ENCODE measurements at regions not wholly inside any gene's neighbourhood (a gene's known extent, or its start where the extent isn't known, plus 50 kb on each side); places are given as distances from the start of the nearest gene placed in this dataset.

DNA sequence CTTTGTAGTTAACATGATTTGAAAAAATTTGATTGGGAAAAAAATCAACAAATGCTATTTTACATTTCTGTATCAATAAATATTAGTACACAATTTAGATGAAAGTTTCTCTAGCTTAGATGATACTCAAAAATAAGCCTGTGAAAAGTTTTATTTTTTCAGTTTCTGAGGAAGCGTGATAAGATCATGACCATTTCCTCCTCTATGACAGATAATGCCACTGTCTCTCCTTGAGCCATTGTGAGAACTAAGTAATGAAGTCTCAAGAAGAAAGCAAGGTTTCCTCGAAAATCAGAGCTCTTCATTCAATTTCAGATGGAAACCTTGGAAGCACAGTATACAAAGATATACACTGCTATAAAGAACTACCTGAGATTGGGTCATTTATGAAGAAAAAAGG, 395.0 kb downstream of the HDGFL1 start:
- no peak overlapping the region for H3K4me3 ChIP-seq (ENCODE audit: low read depth, low read length)
- TF ChIP-seq CTCF (IDR thresholded peaks at IDR 0.05; ENCODE audit: borderline replicate concordance, insufficient read depth, low read depth, low read length): no peak

DNA sequence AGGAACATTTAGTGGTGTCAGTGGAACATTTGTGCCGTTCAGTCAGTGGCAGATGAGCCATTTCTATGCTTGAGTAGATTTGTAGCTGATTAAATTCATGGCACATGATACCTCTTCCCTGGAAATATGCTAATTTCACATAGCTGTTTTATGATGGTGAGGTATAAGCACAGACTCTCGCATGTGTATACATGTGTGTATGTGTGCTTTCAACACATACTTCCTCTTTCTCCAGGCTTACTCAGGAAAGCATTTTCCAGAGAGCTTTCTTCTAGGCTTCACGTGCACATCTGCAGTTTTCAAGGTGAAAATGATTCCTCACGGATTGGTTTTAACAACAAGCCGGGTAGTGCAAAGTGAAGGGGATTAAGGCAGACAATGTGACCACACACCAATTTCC, 396.5 kb downstream of the HDGFL1 start:
- TF ChIP-seq CTCF (IDR thresholded peaks at IDR 0.05; ENCODE audit: borderline replicate concordance, insufficient read depth, low read depth, low read length): no peak
- H3K4me3 ChIP-seq (ENCODE audit: low read depth, low read length): no peak overlapping the region

- no peak for TF ChIP-seq CTCF (IDR thresholded peaks at IDR 0.05; ENCODE audit: borderline replicate concordance, insufficient read depth, low read depth, low read length)
These were observed 397.5 kb downstream of the HDGFL1 start for GRCh38 chr6:22966691-22967422.

GRCh38 chr6:22970004-22970403, 400.6 kb downstream of the HDGFL1 start:
- no peak overlapping the region for H3K4me3 ChIP-seq (ENCODE audit: low read depth, low read length)
- no peak for TF ChIP-seq CTCF (IDR thresholded peaks at IDR 0.05; ENCODE audit: borderline replicate concordance, insufficient read depth, low read depth, low read length)

More at GRCh38 chr6:22966691-22967422, 397.5 kb downstream of the HDGFL1 start:
- H3K4me3 ChIP-seq (ENCODE audit: low read depth, low read length): no peak overlapping the region

- TF ChIP-seq CTCF (IDR thresholded peaks at IDR 0.05; ENCODE audit: borderline replicate concordance, insufficient read depth, low read depth, low read length): no peak
- no peak overlapping the region for H3K4me3 ChIP-seq (ENCODE audit: low read depth, low read length)
These were observed 403.4 kb downstream of the HDGFL1 start for GRCh38 chr6:22972771-22973170.

- no peak for TF ChIP-seq CTCF (IDR thresholded peaks at IDR 0.05; ENCODE audit: borderline replicate concordance, insufficient read depth, low read depth, low read length)
- H3K4me3 ChIP-seq (ENCODE audit: low read depth, low read length): no peak overlapping the region
These were observed 405.7 kb downstream of the HDGFL1 start for GRCh38 chr6:22975079-22975478.

- TF ChIP-seq CTCF (IDR thresholded peaks at IDR 0.05; ENCODE audit: borderline replicate concordance, insufficient read depth, low read depth, low read length): no peak
- no peak overlapping the region for H3K4me3 ChIP-seq (ENCODE audit: low read depth, low read length)
These were observed 411.1 kb downstream of the HDGFL1 start for GRCh38 chr6:22980446-22980845.

All from GM12875 (cell line).